B cell (primary cell): ENCODE measurements at regions not wholly inside any gene's neighbourhood (a gene's known extent, or its start where the extent isn't known, plus 50 kb on each side); places are given as distances from the start of the nearest gene placed in this dataset.

ENCODE experiments used
- CTCF ChIP-seq: fragments of 200-600 bp; IDR thresholded peaks from one replicate; pipeline ENCODE4 v1.8.0; 2022; ENCODE audit warnings: antibody characterized with exemption, mild to moderate bottlenecking
- EZH2 ChIP-seq: IDR thresholded peaks from 2 replicates; pipeline ENCODE4 v1.6.1; 2012; ENCODE audit warnings: borderline replicate concordance, low read depth, mild to moderate bottlenecking, moderate library complexity, low read length; ENCODE audit not compliant: insufficient read depth, poor library complexity, severe bottlenecking

GRCh38 chr18:75506913-75507312 is 79.4 kb upstream of the SMIM21 start:
- TF ChIP-seq CTCF = no peak
- no peak for TF ChIP-seq EZH2
